NCI-H82 (cell line): ENCODE measurements at regions not wholly inside any gene's neighbourhood (a gene's known extent, or its start where the extent isn't known, plus 50 kb on each side); places are given as distances from the start of the nearest gene placed in this dataset.
A peak's percentile ranks its signal among the peaks of the same experiment; 100 is the strongest.

ENCODE experiments used
- DNase-seq: peaks from one replicate; lab custom pipeline; 2025; lab: John Stamatoyannopoulos, UW

GRCh38 chr6:50217841-50218240 lies 168.1 kb upstream of the DEFB112 start:
- DNase-seq: no peak

GRCh38 chr6:50236164-50236563 lies 186.4 kb upstream of the DEFB112 start:
- no peak for DNase-seq

GRCh38 chr6:50239853-50240252 lies 190.1 kb upstream of the DEFB112 start:
- DNase-seq: no peak

GRCh38 chr6:50240986-50241385 lies 191.3 kb upstream of the DEFB112 start:
- DNase-seq: no peak

GRCh38 chr6:50249493-50249892 lies 199.8 kb upstream of the DEFB112 start:
- no peak for DNase-seq

GRCh38 chr6:50257322-50257721 lies 207.6 kb upstream of the DEFB112 start:
- no peak for DNase-seq

GRCh38 chr6:50259903-50260302 lies 210.2 kb upstream of the DEFB112 start:
- DNase-seq: no peak

- peak; percentile 15 for DNase-seq
Measured at GRCh38 chr6:50264995-50265571, 215.4 kb upstream of the DEFB112 start.

- DNase-seq: no peak
Measured at GRCh38 chr6:50270415-50270814, 220.7 kb upstream of the DEFB112 start.

GRCh38 chr6:50271266-50271665 lies 221.5 kb upstream of the DEFB112 start:
- DNase-seq: no peak

- DNase-seq: no peak
Measured at GRCh38 chr6:50271817-50272216, 222.1 kb upstream of the DEFB112 start.

- DNase-seq: no peak
Measured at GRCh38 chr6:50272611-50273010, 222.9 kb upstream of the DEFB112 start.

- no peak for DNase-seq
Measured at GRCh38 chr6:50276771-50277261, 227.1 kb upstream of the DEFB112 start.

- DNase-seq: no peak
Measured at GRCh38 chr6:50277774-50278173, 228.0 kb upstream of the DEFB112 start.

- no peak for DNase-seq
Measured at GRCh38 chr6:50278663-50279062, 228.9 kb upstream of the DEFB112 start.

- DNase-seq: no peak
Measured at GRCh38 chr6:50285735-50286134, 236.0 kb upstream of the DEFB112 start.

- DNase-seq: no peak
Measured at GRCh38 chr6:50288241-50288640, 238.5 kb upstream of the DEFB112 start.

- DNase-seq: no peak
Measured at GRCh38 chr6:50288881-50289280, 239.2 kb upstream of the DEFB112 start.

- no peak for DNase-seq
Measured at GRCh38 chr6:50289366-50289765, 239.6 kb upstream of the DEFB112 start.

GRCh38 chr6:50301307-50301706 lies 251.6 kb upstream of the DEFB112 start:
- no peak for DNase-seq

- no peak for DNase-seq
Measured at GRCh38 chr6:50305660-50306059, 255.9 kb upstream of the DEFB112 start.

GRCh38 chr6:50318536-50318935 lies 268.8 kb upstream of the DEFB112 start:
- no peak for DNase-seq

GRCh38 chr6:50330347-50330746 lies 280.6 kb upstream of the DEFB112 start:
- no peak for DNase-seq

- no peak for DNase-seq
Measured at GRCh38 chr6:50330963-50331362, 281.2 kb upstream of the DEFB112 start.
